Kidney (tissue), 13 donors: ENCODE measurements at regions not wholly inside any gene's neighbourhood (a gene's known extent, or its start where the extent isn't known, plus 50 kb on each side); places are given as distances from the start of the nearest gene placed in this dataset.

Experiments
- DNase-seq, 5 donors: peaks; one replicate each; pipeline ENCODE4 v3.0.0-alpha.2; 2013 to 2020
- FAIRE-seq: peaks from 2 replicates; lab custom pipeline; 2012; peaks lifted over from hg19 to GRCh38; lab: Jason Lieb, UNC
- H3K27ac ChIP-seq, 2 donors: one replicate each; pipeline ENCODE4 v1.7.0; 2013; ENCODE audit warnings: low read depth in 2 of 2, low read length in 2 of 2, inconsistent platforms in 1 of 2
- H3K27me3 ChIP-seq: one replicate; pipeline ENCODE4 v1.7.1; 2013; ENCODE audit warnings: low read length, inconsistent platforms; ENCODE audit not compliant: control insufficient read depth, insufficient read depth
- H3K36me3 ChIP-seq, 3 donors: one replicate each; pipeline versions ENCODE4 v1.7.0 to v1.7.1; 2013; ENCODE audit warnings: low read length in 3 of 3, control low read depth in 1 of 3, inconsistent platforms in 1 of 3; ENCODE audit not compliant: insufficient read depth in 3 of 3, control insufficient read depth in 2 of 3
- H3K4me1 ChIP-seq, 3 donors: one replicate each; pipeline versions ENCODE4 v1.7.0 to v1.7.1; 2013; ENCODE audit warnings: low read length in 3 of 3, inconsistent platforms in 1 of 3, low read depth in 1 of 3; ENCODE audit not compliant: control insufficient read depth in 2 of 3, insufficient read depth in 2 of 3
- H3K4me3 ChIP-seq, 3 donors: one replicate each; pipeline versions ENCODE4 v1.7.0 to v1.8.1; 2013; ENCODE audit warnings: low read length in 3 of 3, control low read depth in 1 of 3, inconsistent platforms in 1 of 3
- H3K9ac ChIP-seq, 3 donors: one replicate each; pipeline versions ENCODE4 v1.7.0 to v1.7.1; 2013; ENCODE audit warnings: low read length in 3 of 3, control low read depth in 1 of 3, inconsistent platforms in 1 of 3
- H3K9me3 ChIP-seq, 3 donors: one replicate each; pipeline versions ENCODE4 v1.7.0 to v1.7.1; 2013; ENCODE audit warnings: low read length in 3 of 3, control low read depth in 1 of 3, inconsistent platforms in 1 of 3; ENCODE audit not compliant: control insufficient read depth in 2 of 3, insufficient read depth in 1 of 3
- CTCF ChIP-seq: IDR thresholded peaks from 3 replicates; pipeline ENCODE4 v1.5.1; 2012; ENCODE audit warnings: mild to moderate bottlenecking, moderate library complexity, borderline replicate concordance; ENCODE audit not compliant: insufficient read depth; ENCODE audit errors: extremely low read depth
- intact Hi-C: fragments of 100-400 bp; cut with DNase I; formaldehyde crosslinking; loops from one replicate; pipeline ENCODE4 v1.11.1; 2022
- donor health status: control.
- donor health status: control.
- donor health status: control.
- donor health status: control.
- donor health status: control.
- donor health status: DM: yes; HTN: yes; CAD: no.
- donor health status: Normal renal cell carcinoma (clear cell type).

- intact Hi-C loops, result no loop called here
- DNase-seq (no peak), FAIRE-seq (no peak)
- H3K4me1 ChIP-seq, result no peaks in the 10 kb centered on the region
- H3K4me3 ChIP-seq, result no peak overlapping the region
- TF ChIP-seq CTCF, result no peak
- H3K27me3 ChIP-seq, result no peaks in the 10 kb centered on the region
- H3K36me3 ChIP-seq, result no peaks in the 10 kb centered on the region
- H3K27ac ChIP-seq, result no peak overlapping the region
- no peaks in the 10 kb centered on the region for H3K9me3 ChIP-seq
- H3K9ac ChIP-seq, result no peak overlapping the region
Measured at GRCh38 chr14:45673420-45673819, 420.4 kb upstream of the MIS18BP1 start.

GRCh38 chr14:45664668-45665356, 411.8 kb upstream of the MIS18BP1 start:
- H3K4me3 ChIP-seq, result no peak overlapping the region
- no peaks in the 10 kb centered on the region for H3K4me1 ChIP-seq
- no peaks in the 10 kb centered on the region for H3K27me3 ChIP-seq
- H3K36me3 ChIP-seq, result no peaks in the 10 kb centered on the region
- H3K27ac ChIP-seq, result no peak overlapping the region
- no peak for TF ChIP-seq CTCF
- peaks cover 0 to 5% (median 0%) of the 10 kb centered on the region in 3 donors for H3K9me3 ChIP-seq
- intact Hi-C loops, result no loop called here
- no peak overlapping the region for H3K9ac ChIP-seq
- no peak for FAIRE-seq
- DNase-seq, result peak in 1 of 5 donors; percentile 36

GRCh38 chr14:45658917-45659299, 405.9 kb upstream of the MIS18BP1 start:
- intact Hi-C loops, result no loop called here
- Histone ChIP-seq H3K27ac (no peak overlapping the region), H3K9me3 (no peaks in the 10 kb centered on the region), H3K4me3 (no peak overlapping the region), H3K9ac (no peak overlapping the region), H3K36me3 (no peaks in the 10 kb centered on the region), H3K4me1 (no peaks in the 10 kb centered on the region), H3K27me3 (no peaks in the 10 kb centered on the region)
- FAIRE-seq (no peak), DNase-seq (no peak)
- no peak for TF ChIP-seq CTCF
